GM21447 (cell line): ENCODE measurements at regions not wholly inside any gene's neighbourhood (a gene's known extent, or its start where the extent isn't known, plus 50 kb on each side); places are given as distances from the start of the nearest gene placed in this dataset.

ENCODE experiments used
- ATAC-seq: cut with Tn5 transposase; IDR thresholded peaks from one replicate; pipeline ENCODE4 v1.9.1; 2021; ENCODE audit not compliant: unreplicated experiment

DNA sequence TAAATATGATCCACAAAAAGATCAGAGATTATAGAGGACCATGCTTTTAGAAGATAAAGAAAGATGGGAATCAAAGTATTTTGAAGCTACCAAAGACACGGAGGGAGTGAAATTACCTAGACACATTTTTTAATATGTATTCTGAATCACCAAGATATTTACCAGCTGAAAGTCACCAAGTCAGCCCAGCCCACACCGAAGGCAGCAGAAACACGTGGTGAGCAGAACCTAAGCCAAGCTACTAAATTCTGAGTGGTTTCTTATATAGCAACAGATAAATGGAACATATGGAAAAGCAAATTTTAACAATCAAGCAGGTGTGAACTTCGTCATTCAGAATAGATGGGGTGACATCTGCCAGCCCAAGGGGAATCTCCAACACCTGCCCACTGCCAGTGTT lies 134.7 kb upstream of the AKR1E2 start:
- ATAC-seq = no peak

DNA sequence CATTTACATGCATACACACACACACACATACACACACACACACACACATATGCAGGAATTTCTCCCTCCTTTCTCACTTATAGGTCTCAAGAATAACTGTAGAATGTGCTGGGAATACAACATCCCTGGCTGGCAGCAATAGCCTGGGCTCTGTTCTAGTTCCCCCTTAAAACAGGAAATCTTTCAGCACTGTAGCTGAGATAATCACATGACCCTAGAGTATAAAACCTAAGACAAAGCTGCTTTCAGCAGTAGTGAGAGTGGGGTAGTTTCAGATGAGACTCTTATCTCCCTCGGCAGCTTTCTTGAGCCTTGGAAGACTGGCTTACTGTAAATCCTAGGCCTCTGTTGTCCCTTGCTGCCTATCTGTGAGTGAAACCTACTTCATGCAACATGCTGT lies 137.4 kb upstream of the AKR1E2 start:
- ATAC-seq = no peak

DNA sequence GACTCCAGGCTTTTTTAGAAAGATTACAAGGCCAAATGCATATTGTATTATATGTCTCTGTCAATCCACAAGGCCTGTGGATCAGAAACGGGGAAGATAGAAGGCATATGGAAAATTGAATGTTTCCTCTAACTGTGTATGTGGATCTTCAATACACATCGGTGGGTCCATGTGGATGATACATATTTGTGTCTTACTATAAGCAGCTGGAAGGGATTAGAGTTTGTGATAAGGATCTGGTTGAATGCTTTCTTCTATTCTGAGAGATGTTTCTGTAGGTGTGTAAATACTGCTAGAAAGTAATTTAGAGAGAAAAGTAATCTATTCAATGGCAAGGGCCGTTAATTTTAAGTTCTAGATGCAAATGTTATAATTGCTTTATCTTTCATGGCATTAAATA lies 137.8 kb upstream of the AKR1E2 start:
- ATAC-seq = no peak

DNA sequence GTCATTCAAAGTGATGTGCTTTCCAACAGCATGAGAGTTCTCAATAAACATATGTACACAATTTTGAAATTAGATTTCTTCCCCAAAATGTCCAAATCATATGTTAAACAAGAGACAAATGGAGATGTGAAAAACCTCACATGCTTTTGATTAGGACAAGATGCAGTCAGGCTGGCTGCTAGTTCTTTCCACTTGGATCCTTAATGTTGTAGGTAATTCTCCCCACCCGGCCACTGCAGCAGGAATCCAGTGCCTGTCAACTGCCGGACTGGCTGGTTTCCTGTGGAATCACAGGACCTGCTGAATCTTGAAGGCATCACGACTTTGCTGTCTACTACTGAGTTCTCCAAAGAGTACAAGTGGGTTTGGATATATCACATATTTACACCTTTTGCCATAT lies 138.6 kb upstream of the AKR1E2 start:
- no peak for ATAC-seq

DNA sequence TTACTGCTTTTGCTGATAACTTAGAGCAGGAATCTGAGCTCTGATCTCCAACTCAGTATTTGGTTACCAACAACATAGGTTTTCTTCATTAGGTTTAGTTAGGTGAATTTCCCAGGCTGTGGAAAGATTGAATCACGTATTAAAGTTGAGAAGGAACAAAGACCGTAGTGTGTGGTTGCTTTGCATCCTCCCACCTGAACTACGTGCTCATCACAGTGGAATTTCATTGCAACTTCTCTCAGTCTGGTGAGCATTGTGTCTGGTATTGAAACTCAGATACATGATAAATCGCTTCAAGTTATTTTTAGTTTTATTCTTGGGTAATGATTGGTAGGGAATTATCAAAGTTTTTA lies 139.4 kb upstream of the AKR1E2 start:
- ATAC-seq = no peak

DNA sequence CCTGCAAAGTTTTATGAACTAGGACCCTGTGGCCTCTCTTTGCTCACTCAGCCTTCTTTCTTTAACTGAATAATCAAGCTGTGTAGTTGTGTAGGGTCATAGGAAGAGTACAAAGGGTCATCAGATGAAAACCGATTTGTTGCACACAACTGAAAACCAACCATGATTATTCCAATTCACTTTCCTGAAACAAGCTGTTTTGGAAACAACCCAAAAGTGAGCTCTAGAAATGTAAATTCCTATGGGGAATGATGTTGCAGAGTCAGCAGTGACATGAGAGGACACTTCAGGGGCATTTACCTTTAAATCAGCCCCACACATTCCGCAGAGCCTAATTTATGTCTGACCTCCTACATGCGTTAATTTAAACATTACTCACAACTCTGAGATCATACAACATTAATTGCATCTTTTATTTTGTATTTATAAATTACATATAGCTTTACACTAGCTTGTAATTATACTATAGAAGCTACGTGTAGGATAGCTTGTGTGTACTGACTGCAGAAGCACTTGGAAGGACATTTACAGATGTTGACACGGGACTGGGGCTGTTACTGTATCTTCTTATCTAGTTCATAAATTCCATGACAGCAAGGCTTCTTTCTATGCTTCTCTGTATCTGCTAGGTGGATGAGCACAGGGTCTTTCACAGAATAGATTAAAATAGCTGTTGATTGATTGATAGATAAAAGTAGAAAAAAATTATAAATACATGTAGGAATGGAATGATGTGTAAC lies 139.9 kb upstream of the AKR1E2 start:
- no peak for ATAC-seq

DNA sequence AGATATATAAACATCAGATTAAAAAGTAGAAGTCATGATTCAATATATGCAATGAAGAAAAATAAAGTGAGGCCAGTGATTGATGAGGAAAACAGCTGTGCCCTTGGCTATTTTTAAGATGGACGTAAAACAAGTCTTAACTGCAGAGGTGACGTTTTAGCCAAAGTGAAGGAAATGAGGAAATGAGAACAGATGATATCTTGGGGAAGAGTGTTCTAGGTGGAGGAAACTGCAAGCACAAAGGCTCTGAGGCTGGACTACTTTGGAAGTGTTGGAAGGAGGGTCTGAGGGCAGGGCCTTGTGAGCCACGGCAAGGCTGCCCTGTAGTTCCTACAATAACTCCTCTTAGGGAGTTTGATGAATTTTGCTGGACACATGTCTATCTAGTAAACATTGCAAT lies 140.5 kb upstream of the AKR1E2 start:
- ATAC-seq = no peak

DNA sequence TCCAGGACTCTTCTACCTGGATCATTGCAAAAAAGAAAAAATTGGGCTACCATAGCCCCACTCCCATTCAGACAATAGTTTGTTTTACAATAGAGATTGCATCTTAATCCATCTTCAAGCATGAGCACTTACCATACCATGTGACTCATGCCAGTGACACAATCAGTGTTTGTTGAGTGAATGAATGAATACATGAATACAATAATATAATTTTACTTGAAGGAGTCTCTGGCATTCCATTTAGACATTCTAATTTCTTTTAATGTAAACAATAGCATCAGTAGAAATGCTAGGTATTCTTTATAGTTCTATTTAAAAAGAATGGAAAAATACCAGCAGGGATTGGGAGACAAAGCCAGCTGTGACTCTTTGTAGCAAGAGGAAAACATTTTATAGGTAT lies 141.6 kb upstream of the AKR1E2 start:
- ATAC-seq = no peak

DNA sequence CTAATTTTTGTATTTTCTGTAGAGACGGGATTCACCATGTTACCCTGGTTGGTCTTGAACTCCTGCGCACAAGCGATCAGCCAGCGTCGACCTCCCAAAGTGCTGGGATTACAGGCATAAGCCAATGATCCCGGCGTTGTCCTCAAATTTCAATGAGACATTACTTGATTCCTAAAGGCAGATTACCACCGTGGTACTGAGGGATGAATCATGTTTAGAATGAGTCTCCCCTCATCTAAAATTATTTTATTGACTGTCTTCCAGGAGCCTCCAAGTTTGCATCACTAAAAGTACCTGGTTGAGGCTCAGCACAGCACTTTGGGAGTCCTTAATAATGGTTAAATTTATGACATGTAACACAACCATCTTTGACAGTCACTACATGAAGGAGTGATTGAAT lies 142.2 kb upstream of the AKR1E2 start:
- ATAC-seq = no peak

DNA sequence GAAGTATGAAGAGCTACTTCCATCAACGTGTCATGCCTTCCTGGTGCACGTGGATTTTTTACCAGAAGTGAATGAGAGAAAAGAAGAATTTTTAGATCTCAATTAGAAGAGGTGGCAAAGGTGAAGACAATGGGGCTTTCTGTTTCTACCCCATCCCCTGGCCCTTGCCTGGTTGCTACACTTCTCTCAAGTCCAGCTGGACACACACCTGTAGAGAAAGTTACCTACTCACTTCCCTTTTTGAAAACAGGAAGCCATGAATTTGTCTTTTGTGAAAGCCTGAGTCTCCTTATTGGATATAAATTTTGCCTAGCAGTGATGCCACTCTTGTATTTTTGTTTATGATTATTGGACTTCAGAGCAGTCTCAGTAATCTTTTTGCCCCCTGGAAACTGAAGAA lies 142.9 kb upstream of the AKR1E2 start:
- ATAC-seq = no peak

DNA sequence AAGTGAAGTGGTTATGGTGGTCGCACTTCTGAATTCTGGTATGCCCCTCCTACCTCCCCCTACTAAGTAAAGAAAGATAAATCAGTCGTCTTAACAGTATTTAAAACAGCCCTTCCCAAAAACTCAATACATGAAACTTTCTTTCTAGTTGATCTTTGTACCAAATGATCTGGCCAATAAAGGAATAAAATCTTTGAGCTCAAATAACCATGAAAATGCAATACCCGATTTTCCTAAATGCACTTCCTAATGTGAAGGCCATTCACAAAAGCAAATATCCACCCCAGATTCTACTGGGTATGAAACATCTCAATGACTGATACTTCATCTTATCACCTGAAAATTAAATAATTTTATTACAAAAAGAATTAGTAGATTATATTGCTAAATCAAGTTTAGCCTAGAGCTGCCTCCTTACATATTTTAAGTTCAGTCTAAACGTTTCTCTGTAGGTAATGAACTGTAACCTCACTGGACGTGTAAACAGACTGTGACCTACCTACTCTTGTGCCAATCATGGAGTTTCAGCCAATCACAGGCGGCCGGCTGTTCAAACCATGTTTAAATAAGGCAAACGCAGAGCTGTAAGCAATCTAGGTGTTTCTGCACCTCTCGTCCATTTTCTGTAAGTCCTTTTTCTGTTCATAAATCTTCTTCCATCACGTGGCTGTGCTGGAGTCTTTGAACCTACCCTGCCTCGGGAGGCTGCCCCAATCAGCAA lies 146.9 kb upstream of the AKR1E2 start:
- no peak for ATAC-seq

DNA sequence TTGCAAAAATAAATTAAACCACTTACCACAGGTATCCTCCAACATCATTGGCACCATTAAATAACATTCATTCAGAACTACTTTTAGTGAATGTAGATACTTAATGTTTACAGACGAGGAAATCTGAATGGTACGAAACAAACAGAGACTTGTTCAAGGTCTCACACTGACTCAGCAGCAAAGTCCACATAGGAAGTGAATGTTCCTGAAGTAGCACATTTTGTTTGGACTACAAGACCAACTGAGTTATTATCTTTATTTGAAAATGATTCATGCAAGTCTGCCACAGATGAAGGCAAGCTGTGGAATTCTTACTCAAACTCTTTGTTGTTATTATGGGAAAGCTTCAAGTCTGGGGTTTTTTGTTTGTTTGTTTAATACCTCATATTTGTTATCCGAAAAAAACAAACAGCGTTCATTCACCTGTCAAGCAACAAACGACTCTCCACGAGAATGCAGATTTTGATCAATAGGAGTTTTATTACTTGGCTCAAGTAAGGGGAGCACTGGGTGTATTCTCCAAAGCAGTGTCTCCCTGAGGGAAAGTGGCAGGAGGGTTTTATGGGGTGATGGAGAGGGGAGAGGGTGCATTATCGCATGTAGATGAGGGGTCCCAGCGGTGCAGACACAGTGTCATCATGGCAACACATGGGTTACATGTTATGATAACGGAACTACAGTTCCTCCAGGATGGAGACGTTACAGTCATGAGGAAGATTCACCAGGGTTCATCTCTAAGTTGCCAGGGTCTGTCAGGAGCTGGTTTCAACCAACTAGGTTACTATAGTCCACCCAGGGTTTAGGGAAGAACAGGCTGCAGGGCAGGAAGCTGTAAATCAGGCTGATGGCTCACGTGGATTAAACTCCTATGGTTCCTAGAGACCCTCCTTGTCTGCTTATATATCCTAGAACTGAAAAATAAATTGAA lies 147.7 kb upstream of the AKR1E2 start:
- ATAC-seq = no peak

DNA sequence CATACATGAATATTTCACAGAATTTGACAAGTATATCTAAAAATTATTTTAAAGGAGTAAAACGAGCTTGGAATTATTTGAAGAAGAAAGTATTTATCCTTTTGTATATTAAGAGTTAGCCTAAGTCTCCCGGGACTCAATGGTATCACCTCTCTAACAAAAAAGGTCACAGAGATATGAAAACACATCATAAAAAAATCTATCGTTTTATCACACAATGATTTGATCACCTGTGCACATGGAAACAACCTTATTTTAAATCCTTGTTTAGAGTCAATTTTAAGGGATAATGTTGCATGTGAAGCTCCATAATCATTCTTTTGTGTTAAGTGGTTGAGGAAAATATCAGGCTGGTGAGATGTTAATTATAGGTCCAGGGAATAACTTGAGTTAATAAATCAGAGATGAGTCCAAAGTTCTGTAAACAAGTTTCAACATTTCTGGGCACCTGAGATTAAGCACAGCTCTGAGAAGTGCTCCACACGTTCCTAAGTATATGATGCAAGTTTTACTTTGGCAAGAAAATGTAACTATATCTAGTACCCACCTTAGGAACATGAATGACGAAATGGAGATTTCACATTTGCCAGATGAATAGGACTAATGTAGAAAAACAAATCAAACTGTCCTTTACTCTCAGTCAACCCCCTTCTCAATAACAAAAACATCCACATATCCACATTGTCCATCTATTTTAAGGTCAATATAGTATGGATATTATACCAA lies 148.5 kb upstream of the AKR1E2 start:
- ATAC-seq = no peak

DNA sequence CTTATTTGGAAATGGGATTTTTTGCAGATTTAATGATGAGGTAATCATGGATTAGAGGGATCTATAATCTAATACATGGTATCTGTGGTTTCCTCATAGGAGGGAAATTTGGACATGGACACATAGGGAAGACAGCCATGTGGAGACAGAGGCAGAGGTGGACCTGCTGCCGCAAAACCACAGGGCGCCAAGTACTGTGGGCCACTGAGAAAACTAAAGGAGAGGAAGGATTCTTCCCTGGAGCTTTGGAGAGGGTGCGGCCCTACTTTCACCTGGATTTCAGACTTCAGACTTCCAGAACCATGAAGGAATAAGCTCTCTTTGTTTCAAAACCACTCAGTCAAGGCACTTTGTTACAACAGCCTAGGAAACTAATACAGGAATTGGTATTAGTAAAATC lies 149.4 kb upstream of the AKR1E2 start:
- no peak for ATAC-seq

DNA sequence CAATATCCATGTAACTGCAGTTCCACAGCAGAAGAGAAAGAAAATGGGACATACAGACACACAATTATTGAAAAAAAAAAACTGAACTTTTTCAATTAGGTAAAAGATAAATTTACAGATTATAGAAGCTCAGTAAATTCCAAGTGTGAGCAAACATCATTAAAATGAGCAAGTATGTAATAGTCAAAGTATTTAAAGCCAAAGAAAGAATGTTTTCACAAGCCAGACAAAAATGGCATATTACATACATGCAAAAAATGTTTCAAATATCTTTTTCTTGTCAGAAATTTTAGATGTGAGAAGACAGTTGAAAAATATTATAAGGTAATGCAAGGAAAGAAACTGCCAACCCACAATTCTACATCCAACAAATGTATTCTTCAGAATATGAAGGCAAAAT lies 150.2 kb upstream of the AKR1E2 start:
- ATAC-seq = no peak

DNA sequence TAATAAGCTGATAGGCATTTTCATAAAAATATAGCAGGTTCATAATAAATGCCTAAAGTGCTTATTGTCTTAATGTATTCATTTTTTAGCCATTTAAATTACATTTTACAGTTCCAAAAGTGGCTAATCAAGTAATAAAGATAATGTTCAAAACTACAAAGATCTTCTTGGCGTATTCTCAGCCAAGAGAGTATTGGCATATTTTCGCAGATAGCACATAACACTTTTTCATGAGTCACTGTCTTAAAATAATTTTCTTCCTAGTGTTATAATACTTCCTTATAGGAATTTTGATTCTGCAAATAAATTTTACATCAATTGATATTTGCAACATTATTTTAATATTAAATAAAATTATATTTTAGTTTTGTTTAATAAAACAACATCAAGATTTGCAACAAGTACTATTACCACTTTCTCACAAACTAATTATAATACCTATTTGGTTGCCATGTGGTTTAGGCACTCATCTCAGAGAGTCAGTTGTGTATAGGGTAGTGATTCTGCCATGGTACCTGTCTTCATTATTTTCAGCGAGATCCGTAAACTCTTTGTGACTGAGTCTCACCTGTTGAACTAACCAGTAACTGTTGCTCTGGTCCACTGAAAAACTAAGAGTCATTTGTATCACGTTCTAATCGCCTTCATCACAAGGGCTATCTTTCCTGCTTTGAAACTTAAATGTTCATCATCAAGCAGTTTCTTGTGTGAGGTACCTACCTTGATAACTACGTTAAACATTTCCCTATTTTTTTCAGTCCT lies 152.5 kb upstream of the AKR1E2 start:
- ATAC-seq = no peak

DNA sequence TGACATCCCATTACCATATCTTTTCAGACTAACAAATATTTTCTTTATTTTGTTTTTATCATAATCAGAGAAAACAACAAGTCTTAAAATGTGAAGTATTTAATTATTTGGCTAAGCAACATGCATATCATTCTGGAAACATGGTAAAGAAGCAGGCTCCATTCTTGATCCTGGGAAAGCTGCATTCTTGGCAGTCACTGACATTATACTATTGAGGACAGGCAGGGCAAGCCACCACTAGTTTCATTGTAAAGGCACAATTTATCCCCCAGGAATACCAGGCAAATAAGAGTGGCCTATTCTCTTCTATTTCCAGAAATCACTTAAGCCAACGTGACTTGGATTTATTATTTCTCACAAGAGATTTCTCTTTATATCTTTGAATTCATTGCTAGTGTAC lies 153.8 kb upstream of the AKR1E2 start:
- ATAC-seq = no peak

DNA sequence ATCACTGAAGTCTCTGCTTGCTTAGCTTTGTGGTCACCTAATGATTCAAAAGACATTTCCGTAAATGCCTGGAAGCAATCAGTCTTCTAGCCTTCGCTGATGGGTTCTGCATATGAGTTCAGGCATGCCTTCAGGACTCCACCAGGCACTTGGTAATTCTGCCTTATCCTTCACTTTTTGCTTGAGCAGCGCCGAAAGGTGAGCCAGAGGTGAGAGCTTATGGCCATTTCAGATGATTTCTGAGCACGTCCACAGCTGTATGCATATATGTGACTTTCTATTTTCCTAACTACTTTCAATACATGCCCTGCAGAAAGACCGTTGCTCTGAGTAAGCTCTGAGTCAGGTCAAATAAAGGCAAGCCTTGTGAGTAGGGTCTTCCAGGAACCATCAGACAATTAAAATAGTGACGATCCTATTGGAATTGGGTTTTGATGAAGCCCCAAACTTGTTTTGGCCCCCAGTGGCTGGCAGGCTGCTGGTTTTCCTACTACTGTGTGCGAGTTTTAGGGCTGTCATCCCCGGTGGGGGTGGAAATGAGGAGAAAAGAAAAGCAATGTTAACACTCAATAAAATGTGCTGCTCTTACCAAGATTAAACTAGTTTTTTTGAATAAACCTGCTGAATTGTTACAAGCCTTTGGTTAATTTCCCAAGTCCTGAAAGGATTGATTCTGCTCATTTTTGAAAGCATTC lies 154.4 kb upstream of the AKR1E2 start:
- no peak for ATAC-seq

DNA sequence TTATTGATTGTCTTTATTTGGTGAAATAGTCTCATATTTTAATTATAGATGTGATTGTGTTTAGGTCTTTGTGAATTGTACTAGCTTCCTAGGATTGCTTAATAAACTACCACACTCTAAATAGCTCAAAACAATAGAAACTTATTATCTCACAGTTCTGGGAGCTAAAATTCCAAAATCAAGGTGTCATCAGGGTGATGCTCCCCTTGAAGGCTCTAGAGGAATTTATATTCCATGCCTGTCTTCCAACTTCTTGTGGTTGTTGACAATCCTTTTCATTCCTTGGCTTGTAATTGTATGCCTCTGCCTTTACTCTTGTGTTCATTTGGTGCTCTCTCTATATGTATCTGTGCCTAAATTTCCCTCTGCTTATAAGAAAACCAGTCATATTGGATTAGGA lies 155.3 kb upstream of the AKR1E2 start:
- no peak for ATAC-seq

DNA sequence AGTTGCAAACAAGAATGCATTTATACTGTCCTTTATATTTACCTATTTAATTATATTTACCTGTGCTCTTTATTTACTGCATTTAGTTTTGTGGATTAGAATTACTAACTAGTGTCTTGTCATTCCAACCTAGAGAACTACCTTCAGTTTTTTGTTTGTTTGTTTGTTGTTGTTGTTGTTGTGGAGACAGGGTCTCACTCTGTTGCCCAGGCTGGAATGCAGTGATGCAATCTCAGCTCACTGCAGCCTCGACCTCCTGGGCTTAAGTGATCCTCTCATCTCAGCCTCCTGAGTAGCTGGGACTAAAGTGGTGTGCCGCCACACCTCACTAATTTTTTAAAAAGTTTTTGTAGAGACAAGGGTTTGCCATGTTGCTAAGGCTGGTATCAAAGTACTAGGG lies 156.4 kb upstream of the AKR1E2 start:
- ATAC-seq = no peak
